Breast epithelium (tissue), 4 donors: ENCODE measurements at regions not wholly inside any gene's neighbourhood (a gene's known extent, or its start where the extent isn't known, plus 50 kb on each side); places are given as distances from the start of the nearest gene placed in this dataset.
"Not testable (repeated sequence)": the region's sequence is repeated elsewhere in the genome, so short reads cannot be mapped to it uniquely, and the experiment has no call there.

Source experiments
- DNase-seq, 2 donors: peaks; one replicate each; pipeline ENCODE4 v3.0.0-alpha.2; 2019; ENCODE audit warnings: low spot score in 2 of 2
- H3K27ac ChIP-seq, 2 donors: fragments of 200-600 bp; sonication (generic) in 1 of 2; one replicate each; pipeline ENCODE4 v1.5.1; 2016 to 2019; ENCODE audit warnings: mild to moderate bottlenecking in 1 of 2
- H3K27me3 ChIP-seq, 2 donors: fragments of 200-600 bp; sonication (generic) in 1 of 2; one replicate each; pipeline versions ENCODE4 v1.5.1 to v1.6.0; 2017 to 2019; ENCODE audit warnings: control low read depth in 1 of 2, mild to moderate bottlenecking in 1 of 2
- H3K36me3 ChIP-seq: fragments of 200-600 bp; one replicate; pipeline ENCODE4 v1.5.1; 2019
- H3K4me1 ChIP-seq, 2 donors: fragments of 200-600 bp; sonication (generic); one replicate each; pipeline ENCODE4 v1.5.1; 2016 to 2019; ENCODE audit warnings: control low read depth in 1 of 2
- H3K4me3 ChIP-seq, 3 donors: fragments of 200-600 bp; sonication (generic); 1 replicate in 2 of 3; 2 replicates in 1 of 3; pipeline ENCODE4 v1.5.1; 2016 to 2019; ENCODE audit warnings: mild to moderate bottlenecking in 3 of 3, moderate library complexity in 2 of 3
- H3K9me3 ChIP-seq, 2 donors: fragments of 200-600 bp; sonication (generic) in 1 of 2; one replicate each; pipeline ENCODE4 v1.5.1; 2016 to 2019; ENCODE audit warnings: control low read depth in 1 of 2
- POLR2A ChIP-seq: fragments of 450-650 bp; IDR thresholded peaks from one replicate; pipeline ENCODE4 v1.6.1; 2016; ENCODE audit warnings: antibody characterized with exemption, mild to moderate bottlenecking, moderate library complexity
- POLR2AphosphoS5 ChIP-seq, 3 donors: sonication (generic); formaldehyde crosslinking; IDR thresholded peaks; one replicate each; pipeline ENCODE4 v1.6.1; 2017; ENCODE audit warnings: antibody characterized with exemption in 3 of 3
- intact Hi-C: fragments of 100-400 bp; cut with DNase I; formaldehyde crosslinking; loops from one replicate; pipeline ENCODE4 v1.15.1; 2023; ENCODE audit warnings: low total_unique reads
- TF ChIP-seq, protein P1 (sequence below), 3 donors: fragments of 450-650 bp; IDR thresholded peaks; one replicate each; pipeline ENCODE4 v1.5.1; 2016 to 2017; ENCODE audit warnings: antibody characterized with exemption in 3 of 3, mild to moderate bottlenecking in 3 of 3, moderate library complexity in 3 of 3

DNA sequence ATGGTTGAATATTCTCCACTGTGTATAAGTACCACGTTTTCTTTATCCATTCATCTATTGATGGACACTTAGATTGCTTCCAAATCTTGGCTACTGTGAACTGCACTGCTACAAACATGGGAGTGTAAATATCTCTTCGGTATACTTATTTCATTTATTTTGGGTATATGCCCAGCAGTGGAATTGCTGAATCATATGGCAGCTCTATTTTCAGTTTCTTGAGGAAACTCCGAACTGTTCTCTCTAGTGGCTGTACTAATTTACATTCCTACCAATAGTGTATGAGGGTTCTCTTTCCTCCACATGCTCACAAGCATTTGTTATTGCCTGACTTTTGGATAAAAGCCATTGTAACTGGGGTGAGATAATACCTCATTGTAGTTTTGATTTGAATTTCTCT lies 623.1 kb upstream of the LRFN5 start:
- Histone ChIP-seq H3K27ac (no peak overlapping the region), H3K9me3 (no peaks in the 10 kb centered on the region), H3K4me3 (no peak overlapping the region), H3K36me3 (no peaks in the 10 kb centered on the region), H3K27me3 (no peaks in the 10 kb centered on the region), H3K4me1 (no peaks in the 10 kb centered on the region)
- no peak for DNase-seq
- TF ChIP-seq POLR2AphosphoS5 (IDR thresholded peaks at IDR 0.05) (no peak), POLR2A (no peak)
- TF ChIP-seq, protein P1, sequence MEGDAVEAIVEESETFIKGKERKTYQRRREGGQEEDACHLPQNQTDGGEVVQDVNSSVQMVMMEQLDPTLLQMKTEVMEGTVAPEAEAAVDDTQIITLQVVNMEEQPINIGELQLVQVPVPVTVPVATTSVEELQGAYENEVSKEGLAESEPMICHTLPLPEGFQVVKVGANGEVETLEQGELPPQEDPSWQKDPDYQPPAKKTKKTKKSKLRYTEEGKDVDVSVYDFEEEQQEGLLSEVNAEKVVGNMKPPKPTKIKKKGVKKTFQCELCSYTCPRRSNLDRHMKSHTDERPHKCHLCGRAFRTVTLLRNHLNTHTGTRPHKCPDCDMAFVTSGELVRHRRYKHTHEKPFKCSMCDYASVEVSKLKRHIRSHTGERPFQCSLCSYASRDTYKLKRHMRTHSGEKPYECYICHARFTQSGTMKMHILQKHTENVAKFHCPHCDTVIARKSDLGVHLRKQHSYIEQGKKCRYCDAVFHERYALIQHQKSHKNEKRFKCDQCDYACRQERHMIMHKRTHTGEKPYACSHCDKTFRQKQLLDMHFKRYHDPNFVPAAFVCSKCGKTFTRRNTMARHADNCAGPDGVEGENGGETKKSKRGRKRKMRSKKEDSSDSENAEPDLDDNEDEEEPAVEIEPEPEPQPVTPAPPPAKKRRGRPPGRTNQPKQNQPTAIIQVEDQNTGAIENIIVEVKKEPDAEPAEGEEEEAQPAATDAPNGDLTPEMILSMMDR (IDR thresholded peaks at IDR 0.05) = no peak
- intact Hi-C loops = no loop called here

DNA sequence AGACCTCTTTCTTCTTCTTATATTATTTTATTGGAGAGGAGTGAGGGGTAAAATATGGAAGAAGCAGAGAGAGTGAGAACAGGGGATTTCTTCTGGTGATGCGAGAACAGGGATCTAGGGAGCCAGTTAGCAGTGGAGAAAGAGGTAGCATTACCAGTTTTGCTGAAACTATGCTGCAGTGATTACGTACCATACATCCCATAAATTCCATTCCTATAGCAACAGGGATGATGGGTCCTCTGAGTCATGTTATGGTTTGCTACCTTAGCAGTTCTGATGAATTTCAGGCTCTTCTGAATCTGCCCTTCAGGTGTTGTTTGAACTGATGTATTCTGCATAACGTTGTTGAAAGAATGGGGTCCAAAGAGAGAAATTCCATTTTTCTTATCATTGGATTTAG lies 625.4 kb upstream of the LRFN5 start:
- Histone ChIP-seq H3K4me1 (no peaks in the 10 kb centered on the region), H3K36me3 (no peaks in the 10 kb centered on the region), H3K4me3 (no peak overlapping the region), H3K9me3 (no peaks in the 10 kb centered on the region), H3K27ac (no peak overlapping the region), H3K27me3 (no peaks in the 10 kb centered on the region)
- DNase-seq = no peak
- TF ChIP-seq, protein P1 (IDR thresholded peaks at IDR 0.05) = no peak
- TF ChIP-seq POLR2AphosphoS5 (IDR thresholded peaks at IDR 0.05) = no peak
- no peak for TF ChIP-seq POLR2A
- intact Hi-C loops = no loop called here

DNA sequence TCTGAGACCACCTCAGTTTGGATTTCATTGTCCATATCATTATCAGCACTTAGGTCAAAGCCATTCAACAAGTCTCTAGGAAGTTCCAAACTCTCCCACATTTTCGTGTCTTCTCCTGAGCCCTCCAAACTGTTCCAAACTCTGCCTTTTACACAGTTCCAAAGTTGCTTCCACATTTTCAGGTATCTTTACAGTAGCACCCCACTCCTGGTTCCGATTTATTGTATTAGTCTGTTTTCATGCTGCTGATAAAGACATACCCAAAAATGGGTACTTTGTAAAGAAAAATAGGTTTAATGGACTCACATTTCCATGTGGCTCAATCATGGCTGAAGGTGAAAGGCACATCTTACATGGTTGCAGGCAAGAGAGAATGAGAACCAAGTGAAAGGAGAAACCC lies 646.4 kb upstream of the LRFN5 start:
- H3K9me3 ChIP-seq, H3K36me3 ChIP-seq, intact Hi-C loops, H3K27me3 ChIP-seq, H3K27ac ChIP-seq, DNase-seq, H3K4me3 ChIP-seq, H3K4me1 ChIP-seq: not testable (repeated sequence)

DNA sequence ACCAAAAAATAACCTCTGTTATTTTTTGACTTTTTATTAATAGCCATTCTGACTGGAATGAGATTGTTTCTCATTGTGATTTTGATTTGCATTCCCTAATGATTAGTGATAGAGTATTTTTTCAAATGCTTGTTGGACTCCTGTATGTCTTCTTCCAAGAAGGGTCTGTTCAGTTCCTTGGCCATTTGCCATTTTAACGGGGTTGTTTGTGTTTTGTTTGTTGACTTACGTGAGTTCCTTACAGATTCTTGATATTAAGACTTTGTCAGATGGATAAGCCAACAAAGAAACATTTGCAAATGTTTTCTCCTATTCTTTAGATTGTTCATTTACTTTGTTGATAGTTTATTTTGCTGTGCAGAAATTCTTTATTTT lies 651.6 kb upstream of the LRFN5 start:
- no peak for DNase-seq
- H3K36me3 ChIP-seq = no peaks in the 10 kb centered on the region
- no peak for TF ChIP-seq POLR2A
- no peak for TF ChIP-seq POLR2AphosphoS5 (IDR thresholded peaks at IDR 0.05)
- TF ChIP-seq, protein P1 (IDR thresholded peaks at IDR 0.05) = no peak
- no peak overlapping the region for H3K4me3 ChIP-seq
- no peaks in the 10 kb centered on the region for H3K4me1 ChIP-seq
- H3K27ac ChIP-seq = no peak overlapping the region
- intact Hi-C loops = no loop called here
- peaks cover 0 to 5% of the 10 kb centered on the region in 2 donors for H3K9me3 ChIP-seq
- no peaks in the 10 kb centered on the region for H3K27me3 ChIP-seq

DNA sequence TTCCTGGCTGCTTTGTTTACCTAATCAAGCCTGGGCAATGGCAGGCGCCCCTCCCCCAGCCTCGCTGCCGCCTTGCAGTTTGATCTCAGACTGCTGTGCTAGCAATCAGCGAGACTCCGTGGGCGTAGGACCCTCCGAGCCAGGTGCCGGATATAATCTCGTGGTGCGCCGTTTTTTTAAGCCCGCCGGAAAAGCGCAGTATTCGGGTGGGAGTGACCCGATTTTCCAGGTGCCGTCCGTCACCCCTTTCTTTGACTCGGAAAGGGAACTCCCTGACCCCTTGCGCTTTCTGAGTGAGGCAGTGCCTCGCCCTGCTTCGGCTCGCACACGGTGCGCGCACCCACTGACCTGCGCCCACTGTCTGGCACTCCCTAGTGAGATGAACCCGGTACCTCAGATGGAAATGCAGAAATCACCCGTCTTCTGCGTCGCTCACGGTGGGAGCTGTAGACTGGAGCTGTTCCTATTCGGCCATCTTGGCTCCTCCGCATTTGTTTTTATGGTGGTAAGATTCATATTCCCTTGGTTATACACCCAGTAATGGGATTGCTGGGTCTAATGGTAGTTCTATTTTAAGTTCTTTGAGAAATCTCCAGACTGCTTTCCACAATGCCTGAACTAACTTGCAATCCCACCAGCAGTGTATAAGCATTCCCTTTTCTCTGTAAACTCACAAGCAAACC lies 652.1 kb upstream of the LRFN5 start:
- H3K9me3 ChIP-seq, DNase-seq, H3K27ac ChIP-seq, H3K36me3 ChIP-seq, H3K4me1 ChIP-seq, H3K4me3 ChIP-seq, intact Hi-C loops, H3K27me3 ChIP-seq: not testable (repeated sequence)

DNA sequence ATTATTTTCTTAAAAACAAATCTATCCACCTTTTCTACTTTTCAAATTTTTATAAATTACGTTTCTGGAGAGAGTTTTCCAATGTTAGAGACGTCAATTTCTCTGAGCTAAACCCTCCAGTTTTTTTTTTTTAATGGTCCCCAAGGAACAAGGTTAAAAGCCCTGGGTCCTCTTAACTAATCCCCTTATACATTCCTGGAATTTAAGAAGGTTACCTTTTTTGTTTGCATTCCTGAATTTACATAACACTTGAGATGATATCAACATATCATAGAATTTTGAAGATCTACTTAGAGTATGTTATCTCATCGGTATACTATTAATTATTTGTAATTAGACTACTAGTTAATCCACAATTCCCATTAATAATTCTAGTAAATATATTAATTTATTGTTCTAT lies 662.2 kb upstream of the LRFN5 start:
- Histone ChIP-seq H3K4me1 (no peaks in the 10 kb centered on the region), H3K4me3 (no peak overlapping the region), H3K27me3 (no peaks in the 10 kb centered on the region), H3K9me3 (no peaks in the 10 kb centered on the region), H3K27ac (no peak overlapping the region), H3K36me3 (no peaks in the 10 kb centered on the region)
- no peak for DNase-seq
- no peak for TF ChIP-seq POLR2A
- TF ChIP-seq, protein P1 (IDR thresholded peaks at IDR 0.05) = no peak
- TF ChIP-seq POLR2AphosphoS5 (IDR thresholded peaks at IDR 0.05) = no peak
- intact Hi-C loops = no loop called here
